HG02852 (cell line): ENCODE measurements at regions not wholly inside any gene's neighbourhood (a gene's known extent, or its start where the extent isn't known, plus 50 kb on each side); places are given as distances from the start of the nearest gene placed in this dataset.
A peak's percentile ranks its signal among the peaks of the same experiment; 100 is the strongest.

Source experiments
- ATAC-seq: cut with Tn5 transposase; IDR thresholded peaks from one replicate; pipeline ENCODE4 v1.9.1; 2021; ENCODE audit warnings: mild to moderate bottlenecking, moderate library complexity; ENCODE audit not compliant: unreplicated experiment

DNA sequence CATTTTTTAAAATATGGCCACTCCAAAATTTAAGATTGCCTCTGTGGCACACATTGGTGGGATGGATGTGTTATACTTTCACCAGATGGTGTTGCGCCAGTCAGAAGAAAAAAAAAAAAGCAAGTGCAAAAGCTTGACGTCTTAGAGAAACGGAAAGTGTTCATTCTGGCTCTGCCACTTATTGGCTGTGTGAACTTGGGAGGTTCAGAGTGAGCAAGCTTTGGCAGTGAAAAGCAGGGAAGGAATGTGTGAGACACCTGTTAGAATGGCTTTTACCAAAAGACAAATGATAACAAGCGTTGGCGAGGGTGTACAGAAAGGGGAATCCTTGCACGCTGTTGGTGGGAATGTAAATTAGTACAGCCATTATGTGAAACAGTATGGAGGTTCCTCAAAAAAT lies 298.0 kb downstream of the TMEM114 start:
- no peak for ATAC-seq

DNA sequence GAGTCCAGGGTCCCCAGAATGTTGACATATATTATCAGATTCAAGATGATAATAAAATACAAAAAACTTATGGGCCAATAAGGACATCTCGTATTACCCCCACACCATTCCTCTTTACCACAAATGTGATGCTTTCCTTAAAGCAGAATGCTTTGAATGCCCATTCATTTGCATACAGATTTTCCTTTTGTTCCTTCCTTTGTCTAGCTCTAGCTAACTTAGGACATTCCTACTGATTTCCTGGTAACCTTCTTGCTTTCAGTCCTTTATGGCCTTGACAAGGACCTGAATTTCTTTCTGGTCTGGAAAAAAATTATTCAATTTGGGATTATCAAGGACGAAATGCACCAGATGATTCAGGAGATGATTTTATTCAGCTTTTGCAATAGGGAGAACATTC lies 304.0 kb downstream of the TMEM114 start:
- ATAC-seq = no peak

GRCh38 chr16:8283195-8283594 lies 307.1 kb downstream of the TMEM114 start:
- ATAC-seq = no peak

DNA sequence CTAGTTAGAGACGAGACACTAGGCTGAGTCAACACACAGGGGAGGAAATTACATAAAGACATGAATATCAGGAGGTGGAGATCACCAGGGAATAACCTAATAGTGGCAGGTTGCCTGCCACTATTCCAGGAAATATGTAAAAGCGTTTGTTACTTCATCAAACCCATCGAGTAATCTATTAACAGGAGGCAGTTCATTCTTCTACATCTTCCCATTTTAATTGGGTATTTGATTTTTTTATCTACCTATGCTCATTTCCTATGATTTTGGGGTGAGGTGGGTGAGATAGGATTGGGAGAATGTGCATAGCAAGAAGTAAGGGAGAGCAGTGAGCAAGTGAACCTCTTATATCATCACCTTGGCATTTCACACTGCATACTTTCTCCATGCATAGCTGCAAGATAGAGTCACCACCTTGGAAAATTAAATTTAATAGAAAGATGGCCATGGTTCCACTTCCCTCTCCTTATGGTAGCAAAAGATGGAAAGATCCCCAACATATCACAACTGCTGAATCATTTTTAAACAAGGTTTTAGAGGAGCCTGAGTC lies 312.2 kb downstream of the TMEM114 start:
- ATAC-seq = no peak

GRCh38 chr16:8271344-8271743 lies 319.0 kb downstream of the TMEM114 start:
- ATAC-seq = no peak

DNA sequence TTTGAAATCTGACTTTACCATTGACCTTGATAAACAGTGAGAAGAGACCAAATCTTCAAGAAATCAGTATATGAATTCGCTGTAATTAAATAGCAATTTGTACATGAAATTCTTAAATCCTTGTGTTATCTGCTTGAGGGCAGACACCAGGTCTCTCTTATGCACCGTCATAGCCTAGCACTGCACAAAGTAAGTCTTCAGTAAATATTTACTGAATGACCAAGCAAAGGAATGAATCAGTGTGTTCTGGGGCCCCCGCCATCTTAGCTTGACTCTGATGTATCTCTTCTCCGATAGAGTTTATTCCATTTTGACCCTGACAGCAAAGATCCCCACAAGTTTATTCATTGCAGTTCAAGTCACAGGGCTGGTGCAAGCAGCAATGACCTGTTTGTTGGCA lies 328.0 kb downstream of the TMEM114 start:
- no peak for ATAC-seq

DNA sequence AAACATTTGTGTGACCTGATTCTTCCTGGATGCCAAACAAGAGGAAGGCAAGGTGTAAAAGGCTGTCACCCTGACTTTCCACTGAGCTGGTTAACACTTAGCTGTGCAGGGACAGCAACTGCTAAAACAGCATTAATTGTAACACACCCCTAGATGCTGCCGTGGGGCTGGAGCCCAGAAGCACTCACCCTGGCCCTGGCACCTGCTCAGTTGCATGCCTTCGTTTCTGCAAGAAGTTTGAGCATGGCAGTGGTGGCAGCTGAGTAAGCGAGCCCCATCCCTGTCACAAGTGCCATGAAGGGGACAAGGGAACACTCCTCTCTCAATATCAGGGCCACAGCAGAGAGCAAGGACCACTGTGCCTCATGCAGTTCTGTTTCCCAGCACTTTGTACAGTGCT lies 330.2 kb downstream of the TMEM114 start:
- ATAC-seq = no peak

- no peak for ATAC-seq
These were observed 331.8 kb downstream of the TMEM114 start for GRCh38 chr16:8258523-8258922.

DNA sequence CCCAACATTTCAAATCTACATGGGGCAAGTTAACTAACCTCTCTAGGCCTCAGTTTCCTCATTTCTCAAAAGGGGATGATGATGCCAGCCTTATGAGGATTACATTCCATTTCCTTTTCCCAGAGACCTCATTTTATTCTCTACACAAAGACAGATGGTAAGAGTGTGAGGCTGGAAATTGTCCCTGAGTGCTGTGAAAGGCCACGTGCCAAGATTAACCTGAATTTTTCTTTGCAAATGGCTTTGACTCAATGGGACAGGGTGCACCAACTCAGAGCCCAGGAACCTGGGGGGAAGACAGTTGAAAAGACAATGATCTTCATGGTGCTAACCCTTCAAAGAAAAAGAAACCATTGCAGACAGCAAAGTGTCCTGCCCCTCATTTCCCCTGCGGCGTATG lies 332.8 kb downstream of the TMEM114 start:
- no peak for ATAC-seq

- ATAC-seq = no peak
These were observed 335.9 kb downstream of the TMEM114 start for GRCh38 chr16:8254405-8254804.

GRCh38 chr16:8253718-8254117 lies 336.6 kb downstream of the TMEM114 start:
- ATAC-seq = no peak

DNA sequence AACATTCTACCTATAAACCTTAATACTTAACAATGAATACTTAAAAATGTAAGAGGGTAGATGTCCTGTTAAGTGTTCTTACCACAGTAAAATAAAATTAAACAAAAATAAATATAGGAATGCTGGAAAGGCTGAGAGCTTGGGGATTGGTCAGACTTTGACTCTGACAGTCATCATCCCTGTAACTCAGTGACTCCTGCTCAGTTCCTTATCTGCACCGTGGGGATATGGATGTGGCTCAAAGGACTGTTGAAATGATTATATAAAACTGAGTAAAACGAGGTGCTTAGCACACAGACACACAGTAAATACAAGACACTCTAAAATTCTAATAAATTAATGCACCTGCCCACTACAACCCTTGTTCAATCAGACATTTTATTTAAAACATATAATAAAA lies 338.6 kb downstream of the TMEM114 start:
- ATAC-seq = no peak

DNA sequence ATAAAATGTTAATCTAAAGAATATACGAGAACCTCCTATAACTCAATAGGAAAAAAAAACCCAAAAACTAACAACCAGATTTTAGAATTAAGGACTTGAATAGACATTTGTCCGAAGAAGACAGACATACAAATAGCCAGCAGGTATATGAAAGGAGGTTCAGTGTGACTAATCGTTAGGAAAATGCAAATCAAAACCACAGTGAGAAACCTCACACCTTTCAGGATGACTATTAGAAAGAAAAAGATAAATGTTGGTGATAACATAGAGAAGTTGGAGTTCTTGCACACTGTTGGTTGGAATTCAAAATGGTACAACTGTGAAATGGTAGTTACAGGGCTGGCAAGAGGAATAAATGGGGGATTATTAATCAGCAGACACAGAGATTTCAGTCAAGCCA lies 339.0 kb downstream of the TMEM114 start:
- peak; percentile 62 for ATAC-seq

- ATAC-seq = no peak
These were observed 342.3 kb downstream of the TMEM114 start for GRCh38 chr16:8247993-8248392.

GRCh38 chr16:8243981-8244380 lies 346.3 kb downstream of the TMEM114 start:
- no peak for ATAC-seq

DNA sequence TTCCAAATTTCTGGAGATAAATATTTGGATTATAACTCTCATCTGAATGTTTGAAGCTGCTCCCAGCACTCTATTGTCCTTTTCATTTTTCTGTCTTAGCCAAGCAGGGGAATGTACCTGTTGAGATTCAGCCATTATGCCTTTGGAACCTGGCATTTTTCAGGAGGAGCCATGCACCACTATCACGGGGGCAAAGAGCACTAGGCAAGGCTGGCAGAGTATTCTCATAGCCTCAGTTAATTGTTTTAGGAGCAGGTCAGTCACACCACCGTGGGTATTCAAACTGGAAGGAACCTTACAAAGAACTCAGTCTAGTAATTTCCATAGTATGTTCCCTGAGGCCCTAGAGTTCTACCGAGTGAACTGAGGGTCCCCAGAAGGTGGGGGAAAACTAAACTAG lies 348.9 kb downstream of the TMEM114 start:
- ATAC-seq = no peak

DNA sequence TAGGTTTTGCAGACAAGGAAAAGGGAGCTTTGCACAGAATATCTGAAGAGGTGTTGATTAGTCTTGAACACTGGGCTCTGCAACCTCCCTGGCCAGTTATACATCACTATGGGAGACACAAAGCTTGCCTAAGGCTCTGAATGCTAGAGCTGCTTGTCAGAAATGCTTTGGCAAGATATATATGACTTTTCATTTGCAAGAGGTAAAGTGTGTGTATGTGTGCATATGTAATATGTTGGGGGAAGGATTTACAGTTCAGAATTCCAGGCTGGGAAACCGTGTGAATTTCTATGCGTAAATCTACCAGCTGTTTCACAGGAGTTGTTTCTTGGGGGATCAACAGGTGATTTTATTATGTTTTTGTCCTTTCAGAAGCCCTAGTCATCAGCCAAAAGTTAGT lies 350.9 kb downstream of the TMEM114 start:
- no peak for ATAC-seq

DNA sequence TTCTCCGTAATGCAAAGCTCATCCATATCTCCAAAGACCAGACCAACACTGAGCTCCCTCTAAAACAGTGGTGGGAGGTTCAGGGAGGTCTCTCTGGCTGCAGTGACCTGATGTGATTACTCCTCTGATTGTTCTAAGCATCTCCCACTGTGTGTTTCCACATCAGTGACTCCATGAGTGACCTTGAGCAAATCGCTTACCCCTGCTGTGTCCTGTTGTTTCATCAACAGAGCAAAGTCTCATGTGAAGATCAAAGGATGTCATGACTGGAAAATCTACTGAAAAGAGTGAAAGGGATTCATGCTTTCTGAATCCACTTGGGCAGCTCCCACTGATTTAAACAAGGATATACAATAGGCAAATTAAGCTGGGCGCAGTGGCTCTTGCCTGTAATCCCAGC lies 352.9 kb downstream of the TMEM114 start:
- no peak for ATAC-seq

- no peak for ATAC-seq
These were observed 353.5 kb downstream of the TMEM114 start for GRCh38 chr16:8236816-8237215.

- no peak for ATAC-seq
These were observed 359.8 kb downstream of the TMEM114 start for GRCh38 chr16:8230497-8230896.

DNA sequence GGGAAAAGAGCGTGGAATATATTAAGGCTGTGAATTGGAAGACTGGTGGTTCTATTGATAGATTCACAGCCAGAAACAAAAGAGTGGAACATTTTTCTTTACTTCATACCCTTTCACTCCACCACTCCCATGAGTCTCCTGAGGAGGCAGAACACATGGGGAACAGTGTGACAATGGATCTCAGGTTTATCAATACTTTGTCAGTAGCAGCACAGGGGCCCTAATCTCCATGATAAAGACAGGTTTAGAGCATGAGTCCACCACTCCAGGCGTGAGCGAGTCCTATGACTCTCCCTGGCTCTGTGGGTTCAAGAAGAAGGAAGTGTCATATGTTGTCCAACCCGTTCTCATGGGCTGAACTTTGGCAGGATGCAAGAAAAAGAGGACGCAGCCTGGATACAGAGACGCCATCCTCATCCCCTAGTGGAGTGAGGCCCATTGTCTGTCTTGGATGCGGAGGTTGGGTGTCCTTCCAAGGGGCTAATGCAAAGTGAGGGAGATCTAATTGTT lies 361.2 kb downstream of the TMEM114 start:
- no peak for ATAC-seq

- no peak for ATAC-seq
These were observed 373.1 kb downstream of the TMEM114 start for GRCh38 chr16:8217201-8217600.

- no peak for ATAC-seq
These were observed 385.5 kb downstream of the TMEM114 start for GRCh38 chr16:8204769-8205168.
